Neural cell (in vitro differentiated cells): ENCODE measurements at regions not wholly inside any gene's neighbourhood (a gene's known extent, or its start where the extent isn't known, plus 50 kb on each side); places are given as distances from the start of the nearest gene placed in this dataset.

ENCODE experiments used
- POLR2AphosphoS5 ChIP-seq: IDR thresholded peaks from 2 replicates; pipeline ENCODE4 v1.6.1; 2012
- RAD21 ChIP-seq: fragments of 450-650 bp; conservative IDR thresholded peaks from 2 replicates; pipeline ENCODE4 v1.6.1; 2014; ENCODE audit warnings: antibody characterized with exemption, mild to moderate bottlenecking, moderate library complexity
- TAF1 ChIP-seq: IDR thresholded peaks from 2 replicates; pipeline ENCODE4 v1.6.1; 2012; ENCODE audit warnings: low read depth
- TF ChIP-seq, protein P1 (sequence below): fragments of 450-650 bp; IDR thresholded peaks from 2 replicates; pipeline ENCODE4 v1.5.1; 2014; ENCODE audit warnings: antibody characterized with exemption, mild to moderate bottlenecking, moderate library complexity; ENCODE audit not compliant: poor library complexity, severe bottlenecking

DNA sequence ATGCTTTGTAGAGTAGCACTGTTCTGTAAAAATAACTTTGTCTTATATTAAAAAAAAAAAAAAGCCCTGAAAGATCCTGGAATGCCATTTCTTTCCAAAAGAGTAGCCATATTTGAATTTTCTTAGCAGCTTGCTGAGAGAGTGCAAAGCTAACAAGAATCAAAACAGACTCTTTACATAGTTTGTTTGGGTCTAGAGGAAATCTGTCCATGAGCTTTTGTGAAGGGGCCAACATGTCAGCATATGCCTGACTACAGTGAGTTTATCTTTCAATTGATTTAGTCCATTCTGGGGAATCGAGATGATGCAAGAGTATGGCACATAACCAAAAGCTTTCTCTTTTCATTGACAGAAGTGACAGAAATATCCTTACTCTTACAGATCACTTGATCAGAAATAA, 777.7 kb upstream of the ACVR2A start:
- TF ChIP-seq, protein P1, sequence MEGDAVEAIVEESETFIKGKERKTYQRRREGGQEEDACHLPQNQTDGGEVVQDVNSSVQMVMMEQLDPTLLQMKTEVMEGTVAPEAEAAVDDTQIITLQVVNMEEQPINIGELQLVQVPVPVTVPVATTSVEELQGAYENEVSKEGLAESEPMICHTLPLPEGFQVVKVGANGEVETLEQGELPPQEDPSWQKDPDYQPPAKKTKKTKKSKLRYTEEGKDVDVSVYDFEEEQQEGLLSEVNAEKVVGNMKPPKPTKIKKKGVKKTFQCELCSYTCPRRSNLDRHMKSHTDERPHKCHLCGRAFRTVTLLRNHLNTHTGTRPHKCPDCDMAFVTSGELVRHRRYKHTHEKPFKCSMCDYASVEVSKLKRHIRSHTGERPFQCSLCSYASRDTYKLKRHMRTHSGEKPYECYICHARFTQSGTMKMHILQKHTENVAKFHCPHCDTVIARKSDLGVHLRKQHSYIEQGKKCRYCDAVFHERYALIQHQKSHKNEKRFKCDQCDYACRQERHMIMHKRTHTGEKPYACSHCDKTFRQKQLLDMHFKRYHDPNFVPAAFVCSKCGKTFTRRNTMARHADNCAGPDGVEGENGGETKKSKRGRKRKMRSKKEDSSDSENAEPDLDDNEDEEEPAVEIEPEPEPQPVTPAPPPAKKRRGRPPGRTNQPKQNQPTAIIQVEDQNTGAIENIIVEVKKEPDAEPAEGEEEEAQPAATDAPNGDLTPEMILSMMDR, result no peak
- TF ChIP-seq POLR2AphosphoS5, result no peak
- TF ChIP-seq RAD21, result no peak
- TF ChIP-seq TAF1, result no peak
